HepG2 (cell line): ENCODE measurements at regions not wholly inside any gene's neighbourhood (a gene's known extent, or its start where the extent isn't known, plus 50 kb on each side); places are given as distances from the start of the nearest gene placed in this dataset.
A peak's percentile ranks its signal among the peaks of the same experiment; 100 is the strongest.

Experiments used
- ARID2 ChIP-seq: sonication (generic); formaldehyde crosslinking; IDR thresholded peaks from 2 replicates; pipeline ENCODE4 v1.8.1; 2022; ENCODE audit warnings: mild to moderate bottlenecking, missing genetic modification reagents, borderline replicate concordance
- DPF2 ChIP-seq: sonication (generic); formaldehyde crosslinking; IDR thresholded peaks from 2 replicates; pipeline ENCODE4 v1.4.0; 2020; ENCODE audit warnings: mild to moderate bottlenecking, low read depth, missing genetic modification reagents, borderline replicate concordance
- FOXO1 ChIP-seq: sonication (generic); formaldehyde crosslinking; IDR thresholded peaks from 2 replicates; pipeline ENCODE4 v1.4.0; 2020; ENCODE audit warnings: missing genetic modification reagents
- MXD4 ChIP-seq: IDR thresholded peaks from 2 replicates; pipeline ENCODE4 v1.6.1; 2016; ENCODE audit warnings: mild to moderate bottlenecking, missing biosample characterization, missing genetic modification reagents
- POLR2A ChIP-seq, 2 experiments: IDR thresholded peaks; 2 replicates each; pipeline ENCODE4 v1.6.1; 2011; ENCODE audit warnings: low read depth in 2 of 2, low read length in 2 of 2, mild to moderate bottlenecking in 1 of 2, moderate library complexity in 1 of 2; ENCODE audit not compliant: insufficient read depth in 1 of 2
- POLR2AphosphoS5 ChIP-seq: IDR thresholded peaks from 2 replicates; pipeline ENCODE4 v1.6.1; 2012; ENCODE audit warnings: low read depth, low read length
- SRSF9 ChIP-seq: fragments of 200-400 bp; formaldehyde crosslinking; IDR thresholded peaks from 2 replicates; pipeline ENCODE4 v1.6.1; 2018; ENCODE audit warnings: borderline replicate concordance, mild to moderate bottlenecking, low read depth, low read length; ENCODE audit not compliant: insufficient read depth, poor library complexity, severe bottlenecking
- TGIF2 ChIP-seq: IDR thresholded peaks from 2 replicates; pipeline ENCODE4 v1.6.1; 2016; ENCODE audit warnings: control low read depth, missing compliant biosample characterization
- ZKSCAN1 ChIP-seq: fragments of 150-350 bp; IDR thresholded peaks from 2 replicates; pipeline ENCODE4 v1.6.1; 2014; ENCODE audit warnings: low read length
- ZNF136 ChIP-seq: sonication (generic); formaldehyde crosslinking; IDR thresholded peaks from 2 replicates; pipeline ENCODE4 v1.8.1; 2022; ENCODE audit warnings: low read depth, mild to moderate bottlenecking, moderate library complexity, missing genetic modification reagents
- ZNF160 ChIP-seq: sonication (generic); formaldehyde crosslinking; IDR thresholded peaks from 2 replicates; pipeline ENCODE4 v1.8.0; 2022; ENCODE audit warnings: mild to moderate bottlenecking, inconsistent platforms, missing genetic modification reagents
- ZNF850 ChIP-seq: sonication (generic); formaldehyde crosslinking; conservative IDR thresholded peaks from 2 replicates; pipeline ENCODE4 v1.9.0; 2021; ENCODE audit warnings: mild to moderate bottlenecking, missing genetic modification reagents
- TF ChIP-seq, protein P1 (sequence below): sonication (generic); formaldehyde crosslinking; IDR thresholded peaks from 2 replicates; pipeline ENCODE4 v1.4.0; 2020; ENCODE audit warnings: missing genetic modification reagents, borderline replicate concordance
- TF ChIP-seq, protein P2 (sequence below): IDR thresholded peaks from 2 replicates; pipeline ENCODE4 v1.6.1; 2012; ENCODE audit warnings: low read depth, low read length, improper control_type of control experiment
- TF ChIP-seq, protein P3 (sequence below): sonication (generic); formaldehyde crosslinking; IDR thresholded peaks from 2 replicates; pipeline ENCODE4 v1.4.0; 2020; ENCODE audit warnings: mild to moderate bottlenecking, low read depth, missing genetic modification reagents
- TF ChIP-seq, protein P4 (sequence below): sonication (generic); formaldehyde crosslinking; IDR thresholded peaks from 2 replicates; pipeline ENCODE4 v1.4.0; 2020; ENCODE audit warnings: missing genetic modification reagents
- TF ChIP-seq, protein P5 (sequence below): sonication (generic); formaldehyde crosslinking; IDR thresholded peaks from 2 replicates; pipeline ENCODE4 v1.4.0; 2020; ENCODE audit warnings: mild to moderate bottlenecking, missing genetic modification reagents

DNA sequence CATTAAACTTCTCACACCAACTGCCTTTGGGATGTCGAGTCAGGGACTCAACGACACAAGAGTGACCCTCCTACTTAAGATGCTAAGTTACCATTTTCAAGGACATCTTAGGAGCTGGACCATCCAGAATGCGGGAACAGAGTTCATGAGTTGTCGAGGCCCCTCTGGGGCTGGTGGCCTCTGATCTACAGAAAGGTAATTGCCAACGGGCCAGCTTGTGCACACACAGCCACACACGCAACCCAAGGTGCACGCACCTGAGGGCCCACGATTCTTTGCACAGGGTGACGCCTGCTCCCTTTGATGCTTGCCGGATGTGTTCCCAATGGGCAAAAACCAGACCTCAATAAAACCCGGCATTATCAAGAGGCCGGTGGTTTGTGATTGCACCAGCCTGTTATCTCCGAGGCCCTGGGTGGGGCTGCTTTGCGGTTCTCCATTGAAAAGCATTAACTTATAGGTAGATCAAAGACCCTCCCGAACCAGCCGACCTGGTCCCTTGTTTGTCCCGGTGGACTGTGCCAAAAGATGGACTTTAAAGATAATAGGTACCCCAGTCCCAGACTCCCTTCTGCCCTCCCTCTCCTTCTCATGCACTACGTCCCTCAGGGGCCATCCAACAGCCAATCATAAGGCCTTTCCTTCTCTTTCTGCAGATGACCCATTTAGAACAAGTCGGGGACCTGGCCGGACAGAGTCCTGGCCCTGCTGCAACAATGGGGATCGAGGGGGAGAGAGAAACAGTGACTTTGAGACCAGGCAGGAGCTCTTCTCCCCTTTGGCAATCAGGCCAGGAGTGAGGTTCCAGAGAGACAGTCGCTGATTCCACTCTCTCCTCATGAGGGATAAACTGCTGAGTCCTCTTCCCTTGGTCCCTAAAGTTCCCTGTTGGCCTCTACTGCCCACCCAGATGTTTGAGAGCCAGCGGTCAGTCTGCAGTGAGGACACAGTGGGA, 292.5 kb downstream of the SOX9 start (continued):
- TF ChIP-seq TGIF2 (CRISPR knock-in tag): peak; percentile 96
- TF ChIP-seq ZNF136 (CRISPR knock-in tag): peak; percentile 74; the same call in 1 of the 2 replicates
- TF ChIP-seq, protein P1, sequence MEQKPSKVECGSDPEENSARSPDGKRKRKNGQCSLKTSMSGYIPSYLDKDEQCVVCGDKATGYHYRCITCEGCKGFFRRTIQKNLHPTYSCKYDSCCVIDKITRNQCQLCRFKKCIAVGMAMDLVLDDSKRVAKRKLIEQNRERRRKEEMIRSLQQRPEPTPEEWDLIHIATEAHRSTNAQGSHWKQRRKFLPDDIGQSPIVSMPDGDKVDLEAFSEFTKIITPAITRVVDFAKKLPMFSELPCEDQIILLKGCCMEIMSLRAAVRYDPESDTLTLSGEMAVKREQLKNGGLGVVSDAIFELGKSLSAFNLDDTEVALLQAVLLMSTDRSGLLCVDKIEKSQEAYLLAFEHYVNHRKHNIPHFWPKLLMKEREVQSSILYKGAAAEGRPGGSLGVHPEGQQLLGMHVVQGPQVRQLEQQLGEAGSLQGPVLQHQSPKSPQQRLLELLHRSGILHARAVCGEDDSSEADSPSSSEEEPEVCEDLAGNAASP (CRISPR knock-in tag): peak; percentile 93
- TF ChIP-seq ZNF160 (CRISPR knock-in tag): peak; percentile 45; the same call in 1 of the 2 replicates
- TF ChIP-seq, protein P2, sequence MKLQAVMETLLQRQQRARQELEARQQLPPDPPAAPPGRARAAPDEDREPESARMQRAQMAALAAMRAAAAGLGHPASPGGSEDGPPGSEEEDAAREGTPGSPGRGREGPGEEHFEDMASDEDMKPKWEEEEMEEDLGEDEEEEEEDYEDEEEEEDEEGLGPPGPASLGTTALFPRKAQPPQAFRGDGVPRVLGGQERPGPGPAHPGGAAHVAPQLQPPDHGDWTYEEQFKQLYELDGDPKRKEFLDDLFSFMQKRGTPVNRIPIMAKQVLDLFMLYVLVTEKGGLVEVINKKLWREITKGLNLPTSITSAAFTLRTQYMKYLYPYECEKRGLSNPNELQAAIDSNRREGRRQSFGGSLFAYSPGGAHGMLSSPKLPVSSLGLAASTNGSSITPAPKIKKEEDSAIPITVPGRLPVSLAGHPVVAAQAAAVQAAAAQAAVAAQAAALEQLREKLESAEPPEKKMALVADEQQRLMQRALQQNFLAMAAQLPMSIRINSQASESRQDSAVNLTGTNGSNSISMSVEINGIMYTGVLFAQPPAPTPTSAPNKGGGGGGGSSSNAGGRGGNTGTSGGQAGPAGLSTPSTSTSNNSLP: peak; percentile 94
- TF ChIP-seq POLR2A (IDR thresholded peaks at IDR 0.05; ENCODE audit: insufficient read depth in 1 of 2, low read depth in 2 of 2, low read length in 2 of 2): peak; percentile 54 to 55; a peak in 2 of 4 replicates
- peak; percentile 98 for TF ChIP-seq DPF2
- TF ChIP-seq ARID2 (CRISPR knock-in tag): peak; percentile 56; the same call in 1 of the 2 replicates
- TF ChIP-seq, protein P3, sequence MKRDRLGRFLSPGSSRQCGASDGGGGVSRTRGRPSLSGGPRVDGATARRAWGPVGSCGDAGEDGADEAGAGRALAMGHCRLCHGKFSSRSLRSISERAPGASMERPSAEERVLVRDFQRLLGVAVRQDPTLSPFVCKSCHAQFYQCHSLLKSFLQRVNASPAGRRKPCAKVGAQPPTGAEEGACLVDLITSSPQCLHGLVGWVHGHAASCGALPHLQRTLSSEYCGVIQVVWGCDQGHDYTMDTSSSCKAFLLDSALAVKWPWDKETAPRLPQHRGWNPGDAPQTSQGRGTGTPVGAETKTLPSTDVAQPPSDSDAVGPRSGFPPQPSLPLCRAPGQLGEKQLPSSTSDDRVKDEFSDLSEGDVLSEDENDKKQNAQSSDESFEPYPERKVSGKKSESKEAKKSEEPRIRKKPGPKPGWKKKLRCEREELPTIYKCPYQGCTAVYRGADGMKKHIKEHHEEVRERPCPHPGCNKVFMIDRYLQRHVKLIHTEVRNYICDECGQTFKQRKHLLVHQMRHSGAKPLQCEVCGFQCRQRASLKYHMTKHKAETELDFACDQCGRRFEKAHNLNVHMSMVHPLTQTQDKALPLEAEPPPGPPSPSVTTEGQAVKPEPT (CRISPR knock-in tag): peak; percentile 88; the same call in 1 of the 2 replicates
- peak; percentile 98 for TF ChIP-seq FOXO1 (CRISPR knock-in tag)
- no peak for TF ChIP-seq ZKSCAN1
- TF ChIP-seq, protein P4, sequence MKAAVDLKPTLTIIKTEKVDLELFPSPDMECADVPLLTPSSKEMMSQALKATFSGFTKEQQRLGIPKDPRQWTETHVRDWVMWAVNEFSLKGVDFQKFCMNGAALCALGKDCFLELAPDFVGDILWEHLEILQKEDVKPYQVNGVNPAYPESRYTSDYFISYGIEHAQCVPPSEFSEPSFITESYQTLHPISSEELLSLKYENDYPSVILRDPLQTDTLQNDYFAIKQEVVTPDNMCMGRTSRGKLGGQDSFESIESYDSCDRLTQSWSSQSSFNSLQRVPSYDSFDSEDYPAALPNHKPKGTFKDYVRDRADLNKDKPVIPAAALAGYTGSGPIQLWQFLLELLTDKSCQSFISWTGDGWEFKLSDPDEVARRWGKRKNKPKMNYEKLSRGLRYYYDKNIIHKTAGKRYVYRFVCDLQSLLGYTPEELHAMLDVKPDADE (CRISPR knock-in tag): 0 out of 2 replicates have a peak, but pooled peaks have one; percentile 27
- TF ChIP-seq ZNF850 (CRISPR knock-in tag): no peak
- TF ChIP-seq MXD4 (CRISPR knock-in tag): peak; percentile 73; the same call in 1 of the 2 replicates
- TF ChIP-seq POLR2AphosphoS5: peak; percentile 65
- no peak for TF ChIP-seq SRSF9
- TF ChIP-seq, protein P5, sequence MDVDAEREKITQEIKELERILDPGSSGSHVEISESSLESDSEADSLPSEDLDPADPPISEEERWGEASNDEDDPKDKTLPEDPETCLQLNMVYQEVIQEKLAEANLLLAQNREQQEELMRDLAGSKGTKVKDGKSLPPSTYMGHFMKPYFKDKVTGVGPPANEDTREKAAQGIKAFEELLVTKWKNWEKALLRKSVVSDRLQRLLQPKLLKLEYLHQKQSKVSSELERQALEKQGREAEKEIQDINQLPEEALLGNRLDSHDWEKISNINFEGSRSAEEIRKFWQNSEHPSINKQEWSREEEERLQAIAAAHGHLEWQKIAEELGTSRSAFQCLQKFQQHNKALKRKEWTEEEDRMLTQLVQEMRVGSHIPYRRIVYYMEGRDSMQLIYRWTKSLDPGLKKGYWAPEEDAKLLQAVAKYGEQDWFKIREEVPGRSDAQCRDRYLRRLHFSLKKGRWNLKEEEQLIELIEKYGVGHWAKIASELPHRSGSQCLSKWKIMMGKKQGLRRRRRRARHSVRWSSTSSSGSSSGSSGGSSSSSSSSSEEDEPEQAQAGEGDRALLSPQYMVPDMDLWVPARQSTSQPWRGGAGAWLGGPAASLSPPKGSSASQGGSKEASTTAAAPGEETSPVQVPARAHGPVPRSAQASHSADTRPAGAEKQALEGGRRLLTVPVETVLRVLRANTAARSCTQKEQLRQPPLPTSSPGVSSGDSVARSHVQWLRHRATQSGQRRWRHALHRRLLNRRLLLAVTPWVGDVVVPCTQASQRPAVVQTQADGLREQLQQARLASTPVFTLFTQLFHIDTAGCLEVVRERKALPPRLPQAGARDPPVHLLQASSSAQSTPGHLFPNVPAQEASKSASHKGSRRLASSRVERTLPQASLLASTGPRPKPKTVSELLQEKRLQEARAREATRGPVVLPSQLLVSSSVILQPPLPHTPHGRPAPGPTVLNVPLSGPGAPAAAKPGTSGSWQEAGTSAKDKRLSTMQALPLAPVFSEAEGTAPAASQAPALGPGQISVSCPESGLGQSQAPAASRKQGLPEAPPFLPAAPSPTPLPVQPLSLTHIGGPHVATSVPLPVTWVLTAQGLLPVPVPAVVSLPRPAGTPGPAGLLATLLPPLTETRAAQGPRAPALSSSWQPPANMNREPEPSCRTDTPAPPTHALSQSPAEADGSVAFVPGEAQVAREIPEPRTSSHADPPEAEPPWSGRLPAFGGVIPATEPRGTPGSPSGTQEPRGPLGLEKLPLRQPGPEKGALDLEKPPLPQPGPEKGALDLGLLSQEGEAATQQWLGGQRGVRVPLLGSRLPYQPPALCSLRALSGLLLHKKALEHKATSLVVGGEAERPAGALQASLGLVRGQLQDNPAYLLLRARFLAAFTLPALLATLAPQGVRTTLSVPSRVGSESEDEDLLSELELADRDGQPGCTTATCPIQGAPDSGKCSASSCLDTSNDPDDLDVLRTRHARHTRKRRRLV (CRISPR knock-in tag): 0 out of 2 replicates have a peak, but pooled peaks have one; percentile 70
